Liver (tissue), 3 donors: ENCODE measurements at regions not wholly inside any gene's neighbourhood (a gene's known extent, or its start where the extent isn't known, plus 50 kb on each side); places are given as distances from the start of the nearest gene placed in this dataset.

Source experiments
- ATF3 ChIP-seq: IDR thresholded peaks from 2 replicates; pipeline ENCODE4 v1.6.1; 2016; ENCODE audit warnings: antibody characterized with exemption
- CTCF ChIP-seq: fragments of 150-350 bp; IDR thresholded peaks from 2 replicates; pipeline ENCODE4 v1.5.1; 2017; ENCODE audit warnings: improper control_type of control experiment, low read depth, low read length; ENCODE audit not compliant: missing input control
- EGR1 ChIP-seq, 2 donors: IDR thresholded peaks; 2 replicates each; pipeline ENCODE4 v1.6.1; 2016 to 2018; ENCODE audit warnings: antibody characterized with exemption in 2 of 2, low read depth in 2 of 2
- GABPA ChIP-seq, 2 donors: IDR thresholded peaks in 1 of 2; conservative IDR thresholded peaks in 1 of 2; 2 replicates each; pipeline ENCODE4 v1.6.1; 2016; ENCODE audit warnings: antibody characterized with exemption in 2 of 2, mild to moderate bottlenecking in 1 of 2, moderate library complexity in 1 of 2
- JUND ChIP-seq, 2 donors: IDR thresholded peaks; 2 replicates each; pipeline ENCODE4 v1.6.1; 2016; ENCODE audit warnings: antibody characterized with exemption in 2 of 2
- MAX ChIP-seq: IDR thresholded peaks from 2 replicates; pipeline ENCODE4 v1.6.1; 2016; ENCODE audit warnings: antibody characterized with exemption
- RAD21 ChIP-seq, 2 donors: IDR thresholded peaks; 2 replicates each; pipeline ENCODE4 v1.6.1; 2016; ENCODE audit warnings: antibody characterized with exemption in 2 of 2, mild to moderate bottlenecking in 2 of 2
- REST ChIP-seq: IDR thresholded peaks from 2 replicates; pipeline ENCODE4 v1.6.1; 2016; ENCODE audit warnings: antibody characterized with exemption, mild to moderate bottlenecking
- RXRA ChIP-seq, 2 donors: IDR thresholded peaks; 2 replicates each; pipeline ENCODE4 v1.6.1; 2017 to 2018; ENCODE audit warnings: antibody characterized with exemption in 2 of 2, mild to moderate bottlenecking in 1 of 2
- SP1 ChIP-seq: IDR thresholded peaks from 2 replicates; pipeline ENCODE4 v1.6.1; 2018; ENCODE audit warnings: antibody characterized with exemption, mild to moderate bottlenecking
- TAF1 ChIP-seq: conservative IDR thresholded peaks from 2 replicates; pipeline ENCODE4 v1.6.1; 2016; ENCODE audit warnings: antibody characterized with exemption, mild to moderate bottlenecking
- YY1 ChIP-seq: IDR thresholded peaks from 2 replicates; pipeline ENCODE4 v1.6.1; 2016; ENCODE audit warnings: antibody characterized with exemption, mild to moderate bottlenecking
- ZBTB33 ChIP-seq: IDR thresholded peaks from 2 replicates; pipeline ENCODE4 v1.6.1; 2016; ENCODE audit warnings: antibody characterized with exemption
- donor health status: healthy.
- donor health status: healthy.

- TF ChIP-seq CTCF (no peak), YY1 (no peak), SP1 (no peak), GABPA (IDR thresholded peaks at IDR 0.05 in 1 of 2, conservative IDR thresholded peaks at IDR 0.05 in 1 of 2) (no peak), JUND (IDR thresholded peaks at IDR 0.05) (no peak), TAF1 (no peak), ZBTB33 (no peak), MAX (no peak), RXRA (IDR thresholded peaks at IDR 0.05) (no peak), ATF3 (no peak), EGR1 (IDR thresholded peaks at IDR 0.05; ENCODE audit: low read depth in 2 of 2) (no peak), REST (no peak), RAD21 (IDR thresholded peaks at IDR 0.05) (no peak)
Measured at GRCh38 chr4:58833126-58833525, 1722.9 kb upstream of the IGFBP7 start.
